IPS-18a (cell line): ENCODE measurements at regions not wholly inside any gene's neighbourhood (a gene's known extent, or its start where the extent isn't known, plus 50 kb on each side); places are given as distances from the start of the nearest gene placed in this dataset.

Experiments
- H3K27ac ChIP-seq: one replicate; pipeline ENCODE4 v1.5.1; 2013; ENCODE audit warnings: low read length
- H3K27me3 ChIP-seq: one replicate; pipeline ENCODE4 v1.6.1; 2013; ENCODE audit warnings: mild to moderate bottlenecking, low read length; ENCODE audit not compliant: control insufficient read depth, insufficient read depth
- H3K36me3 ChIP-seq: one replicate; pipeline ENCODE4 v1.6.1; 2013; ENCODE audit warnings: low read depth, low read length; ENCODE audit not compliant: control insufficient read depth
- H3K4me1 ChIP-seq: one replicate; pipeline ENCODE4 v1.6.1; 2013; ENCODE audit warnings: low read depth, low read length; ENCODE audit not compliant: control insufficient read depth
- H3K4me3 ChIP-seq: one replicate; pipeline ENCODE4 v1.5.1; 2013; ENCODE audit warnings: low read length
- H3K9ac ChIP-seq: one replicate; pipeline ENCODE4 v1.6.1; 2013; ENCODE audit warnings: mild to moderate bottlenecking, low read length, moderate library complexity
- H3K9me3 ChIP-seq: one replicate; pipeline ENCODE4 v1.6.1; 2013; ENCODE audit warnings: low read depth, low read length; ENCODE audit not compliant: control insufficient read depth

GRCh38 chr5:82353522-82353921 lies 75.4 kb upstream of the RPS23 start:
- H3K9me3 ChIP-seq = no peaks in the 10 kb centered on the region
- no peak overlapping the region for H3K27ac ChIP-seq
- H3K9ac ChIP-seq = no peak overlapping the region
- H3K27me3 ChIP-seq = no peaks in the 10 kb centered on the region
- H3K36me3 ChIP-seq = no peaks in the 10 kb centered on the region
- no peaks in the 10 kb centered on the region for H3K4me1 ChIP-seq
- no peak overlapping the region for H3K4me3 ChIP-seq

- H3K9ac ChIP-seq = no peak overlapping the region
- H3K9me3 ChIP-seq = no peaks in the 10 kb centered on the region
- H3K36me3 ChIP-seq = no peaks in the 10 kb centered on the region
- no peaks in the 10 kb centered on the region for H3K27me3 ChIP-seq
- H3K27ac ChIP-seq = no peak overlapping the region
- no peaks in the 10 kb centered on the region for H3K4me1 ChIP-seq
- no peak overlapping the region for H3K4me3 ChIP-seq
Observed at GRCh38 chr5:82352146-82352791, 74.1 kb upstream of the RPS23 start.

- no peaks in the 10 kb centered on the region for H3K4me1 ChIP-seq
- H3K9ac ChIP-seq = no peak overlapping the region
- no peaks in the 10 kb centered on the region for H3K27me3 ChIP-seq
- no peak overlapping the region for H3K4me3 ChIP-seq
- no peak overlapping the region for H3K27ac ChIP-seq
- H3K36me3 ChIP-seq = no peaks in the 10 kb centered on the region
- H3K9me3 ChIP-seq = no peaks in the 10 kb centered on the region
Observed at GRCh38 chr5:82351754-82352145, 73.6 kb upstream of the RPS23 start.

GRCh38 chr5:82351297-82351696 lies 73.1 kb upstream of the RPS23 start:
- H3K4me1 ChIP-seq = no peaks in the 10 kb centered on the region
- H3K9ac ChIP-seq = no peak overlapping the region
- H3K4me3 ChIP-seq = no peak overlapping the region
- no peak overlapping the region for H3K27ac ChIP-seq
- no peaks in the 10 kb centered on the region for H3K9me3 ChIP-seq
- no peaks in the 10 kb centered on the region for H3K27me3 ChIP-seq
- no peaks in the 10 kb centered on the region for H3K36me3 ChIP-seq

- H3K4me1 ChIP-seq = no peaks in the 10 kb centered on the region
- H3K27ac ChIP-seq = no peak overlapping the region
- no peak overlapping the region for H3K4me3 ChIP-seq
Observed at GRCh38 chr5:82349652-82350051, 71.5 kb upstream of the RPS23 start.

GRCh38 chr5:82348784-82349425 lies 70.8 kb upstream of the RPS23 start:
- no peaks in the 10 kb centered on the region for H3K4me1 ChIP-seq
- no peak overlapping the region for H3K27ac ChIP-seq
- no peaks in the 10 kb centered on the region for H3K36me3 ChIP-seq
- no peak overlapping the region for H3K4me3 ChIP-seq
- H3K9me3 ChIP-seq = no peaks in the 10 kb centered on the region
- no peak overlapping the region for H3K9ac ChIP-seq
- no peaks in the 10 kb centered on the region for H3K27me3 ChIP-seq

More at GRCh38 chr5:82349652-82350051, 71.5 kb upstream of the RPS23 start:
- H3K36me3 ChIP-seq = no peaks in the 10 kb centered on the region
- H3K27me3 ChIP-seq = no peaks in the 10 kb centered on the region
- H3K9me3 ChIP-seq = no peaks in the 10 kb centered on the region
- no peak overlapping the region for H3K9ac ChIP-seq

- no peak overlapping the region for H3K4me3 ChIP-seq
Observed at GRCh38 chr5:82347201-82347865, 69.2 kb upstream of the RPS23 start.

GRCh38 chr5:82346399-82347165 lies 68.4 kb upstream of the RPS23 start:
- H3K4me3 ChIP-seq = no peak overlapping the region
- no peaks in the 10 kb centered on the region for H3K36me3 ChIP-seq
- no peak overlapping the region for H3K27ac ChIP-seq
- H3K4me1 ChIP-seq = no peaks in the 10 kb centered on the region
- no peaks in the 10 kb centered on the region for H3K9me3 ChIP-seq
- no peaks in the 10 kb centered on the region for H3K27me3 ChIP-seq
- H3K9ac ChIP-seq = no peak overlapping the region

More at GRCh38 chr5:82347201-82347865, 69.2 kb upstream of the RPS23 start:
- H3K4me1 ChIP-seq = no peaks in the 10 kb centered on the region
- no peaks in the 10 kb centered on the region for H3K36me3 ChIP-seq
- no peak overlapping the region for H3K27ac ChIP-seq
- no peaks in the 10 kb centered on the region for H3K27me3 ChIP-seq
- no peaks in the 10 kb centered on the region for H3K9me3 ChIP-seq
- H3K9ac ChIP-seq = no peak overlapping the region

- no peaks in the 10 kb centered on the region for H3K36me3 ChIP-seq
Observed at GRCh38 chr5:82345108-82345507, 67.0 kb upstream of the RPS23 start.

GRCh38 chr5:82341325-82341724 lies 63.2 kb upstream of the RPS23 start:
- Histone ChIP-seq H3K4me3 (no peak overlapping the region), H3K9me3 (no peaks in the 10 kb centered on the region), H3K36me3 (no peaks in the 10 kb centered on the region), H3K4me1 (no peaks in the 10 kb centered on the region), H3K27ac (no peak overlapping the region), H3K27me3 (no peaks in the 10 kb centered on the region), H3K9ac (no peak overlapping the region)

More at GRCh38 chr5:82345108-82345507, 67.0 kb upstream of the RPS23 start:
- no peak overlapping the region for H3K9ac ChIP-seq
- no peaks in the 10 kb centered on the region for H3K9me3 ChIP-seq
- no peaks in the 10 kb centered on the region for H3K27me3 ChIP-seq
- no peaks in the 10 kb centered on the region for H3K4me1 ChIP-seq
- H3K4me3 ChIP-seq = no peak overlapping the region
- no peak overlapping the region for H3K27ac ChIP-seq

GRCh38 chr5:82340799-82341198 lies 62.6 kb upstream of the RPS23 start:
- Histone ChIP-seq H3K4me3 (no peak overlapping the region), H3K4me1 (no peaks in the 10 kb centered on the region), H3K36me3 (no peaks in the 10 kb centered on the region), H3K9me3 (no peaks in the 10 kb centered on the region), H3K9ac (no peak overlapping the region), H3K27ac (no peak overlapping the region), H3K27me3 (no peaks in the 10 kb centered on the region)
